H9 (cell line): ENCODE measurements at regions not wholly inside any gene's neighbourhood (a gene's known extent, or its start where the extent isn't known, plus 50 kb on each side); places are given as distances from the start of the nearest gene placed in this dataset.

Experiments used
- DNase-seq: peaks from one replicate; pipeline ENCODE4 v3.0.0-alpha.2; 2017
- H2AFZ ChIP-seq: one replicate; pipeline ENCODE4 v1.6.1; 2013; ENCODE audit warnings: mild to moderate bottlenecking, low read length, control low read depth, moderate library complexity
- H2AK5ac ChIP-seq: 2 replicates; pipeline ENCODE4 v1.6.1; 2013; ENCODE audit warnings: low read length, control low read depth, mixed read lengths; ENCODE audit not compliant: insufficient read length
- H2BK120ac ChIP-seq: one replicate; pipeline ENCODE4 v1.6.1; 2013; ENCODE audit warnings: low read depth, mild to moderate bottlenecking, low read length, control low read depth, inconsistent platforms; ENCODE audit not compliant: poor library complexity, severe bottlenecking
- H2BK12ac ChIP-seq: 2 replicates; pipeline ENCODE4 v1.6.1; 2013; ENCODE audit warnings: low read length, control low read depth, mixed read lengths, low read depth; ENCODE audit not compliant: insufficient read length
- H2BK15ac ChIP-seq: 2 replicates; pipeline ENCODE4 v1.6.1; 2013; ENCODE audit warnings: low read depth, low read length, control low read depth
- H2BK20ac ChIP-seq: one replicate; pipeline ENCODE4 v1.6.1; 2013; ENCODE audit warnings: low read depth, mild to moderate bottlenecking, low read length, control low read depth, inconsistent platforms; ENCODE audit not compliant: poor library complexity, severe bottlenecking
- H2BK5ac ChIP-seq: 2 replicates; pipeline ENCODE4 v1.6.1; 2013; ENCODE audit warnings: low read length, control low read depth, mixed read lengths; ENCODE audit not compliant: insufficient read length
- H3K14ac ChIP-seq: 2 replicates; pipeline ENCODE4 v1.6.1; 2013; ENCODE audit warnings: low read length, control low read depth; ENCODE audit not compliant: insufficient read depth
- H3K18ac ChIP-seq: 2 replicates; pipeline ENCODE4 v1.6.1; 2013; ENCODE audit warnings: low read depth, mild to moderate bottlenecking, mixed read lengths, low read length, control low read depth; ENCODE audit not compliant: insufficient read length
- H3K23ac ChIP-seq: 2 replicates; pipeline ENCODE4 v1.6.1; 2013; ENCODE audit warnings: low read length, control low read depth, mixed read lengths, low read depth; ENCODE audit not compliant: insufficient read length
- H3K23me2 ChIP-seq: 2 replicates; pipeline ENCODE4 v1.6.1; 2013; ENCODE audit warnings: low read depth, mild to moderate bottlenecking, mixed read lengths, low read length, control low read depth; ENCODE audit not compliant: insufficient read length, poor library complexity, severe bottlenecking
- H3K27ac ChIP-seq: 2 replicates; pipeline ENCODE4 v1.5.1; 2013; ENCODE audit warnings: low read length, control low read depth, mixed read lengths, low read depth; ENCODE audit not compliant: insufficient read length
- H3K27me3 ChIP-seq: 2 replicates; pipeline ENCODE4 v1.6.1; 2013; ENCODE audit warnings: low read length, control low read depth, inconsistent platforms; ENCODE audit not compliant: insufficient read depth
- H3K4ac ChIP-seq: 2 replicates; pipeline ENCODE4 v1.6.1; 2013; ENCODE audit warnings: low read depth, mild to moderate bottlenecking, control low read depth, inconsistent platforms, low read length, moderate library complexity
- H3K4me1 ChIP-seq: 2 replicates; pipeline ENCODE4 v1.6.1; 2013; ENCODE audit warnings: low read length, control low read depth, inconsistent platforms; ENCODE audit not compliant: insufficient read depth
- H3K4me2 ChIP-seq: 2 replicates; pipeline ENCODE4 v1.6.1; 2013; ENCODE audit warnings: low read length, control low read depth, mixed read lengths; ENCODE audit not compliant: insufficient read length, insufficient read depth
- H3K56ac ChIP-seq: 2 replicates; pipeline ENCODE4 v1.6.1; 2013; ENCODE audit warnings: low read depth, mild to moderate bottlenecking, mixed read lengths, low read length, control low read depth; ENCODE audit not compliant: insufficient read length
- H3K79me1 ChIP-seq: 2 replicates; pipeline ENCODE4 v1.6.1; 2013; ENCODE audit warnings: low read depth, mild to moderate bottlenecking, moderate library complexity, low read length, control low read depth, inconsistent platforms; ENCODE audit not compliant: insufficient read depth, poor library complexity, severe bottlenecking
- H3K79me2 ChIP-seq: 2 replicates; pipeline ENCODE4 v1.6.1; 2013; ENCODE audit warnings: low read length, control low read depth, inconsistent platforms; ENCODE audit not compliant: insufficient read depth
- H3K9ac ChIP-seq: 2 replicates; pipeline ENCODE4 v1.6.1; 2013; ENCODE audit warnings: low read length, control low read depth, mixed read lengths; ENCODE audit not compliant: insufficient read length; ENCODE audit errors: extremely low read depth
- H3K9me3 ChIP-seq: one replicate; pipeline ENCODE4 v1.6.1; 2013; ENCODE audit warnings: low read depth, low read length, inconsistent platforms; ENCODE audit not compliant: control insufficient read depth
- H3T11ph ChIP-seq: one replicate; pipeline ENCODE4 v1.6.1; 2013; ENCODE audit warnings: mild to moderate bottlenecking, low read length, control low read depth, inconsistent platforms
- H4K20me1 ChIP-seq: one replicate; pipeline ENCODE4 v1.6.1; 2013; ENCODE audit not compliant: control insufficient read depth, insufficient read length, insufficient read depth
- H4K5ac ChIP-seq: 2 replicates; pipeline ENCODE4 v1.6.1; 2013; ENCODE audit warnings: low read depth, mild to moderate bottlenecking, mixed read lengths, low read length, control low read depth; ENCODE audit not compliant: insufficient read length
- H4K8ac ChIP-seq: replicated peaks from 2 replicates; pipeline ENCODE4 v1.6.1; 2013; ENCODE audit warnings: low read length, control low read depth, mixed read lengths, low read depth; ENCODE audit not compliant: insufficient read length
- H4K91ac ChIP-seq: 2 replicates; pipeline ENCODE4 v1.6.1; 2013; ENCODE audit warnings: low read depth, mild to moderate bottlenecking, moderate library complexity, mixed read lengths, low read length, control low read depth; ENCODE audit not compliant: insufficient read length
- H3K27ac Mint-ChIP-seq, 3 experiments: 2 replicates in 2 of 3; 3 replicates in 1 of 3; pipeline ENCODE4 v1.8.0; 2020 to 2021; ENCODE audit warnings: mixed read lengths in 3 of 3, mild to moderate bottlenecking in 1 of 3, moderate library complexity in 1 of 3
- H3K27me3 Mint-ChIP-seq: 2 replicates; pipeline ENCODE4 v1.8.0; 2021; ENCODE audit warnings: low read depth, mild to moderate bottlenecking, moderate library complexity, mixed read lengths
- H3K36me3 Mint-ChIP-seq, 3 experiments: 2 replicates in 2 of 3; 3 replicates in 1 of 3; pipeline ENCODE4 v1.8.0; 2020 to 2021; ENCODE audit warnings: low read depth in 3 of 3, mixed read lengths in 3 of 3; ENCODE audit not compliant: insufficient read depth in 1 of 3
- H3K4me1 Mint-ChIP-seq, 2 experiments: 2 replicates each; pipeline ENCODE4 v1.8.0; 2020; ENCODE audit warnings: mixed read lengths in 2 of 2
- H3K4me3 Mint-ChIP-seq, 2 experiments: 2 replicates in 1 of 2; 3 replicates in 1 of 2; pipeline ENCODE4 v1.8.0; 2020 to 2021; ENCODE audit warnings: mild to moderate bottlenecking in 2 of 2, mixed read lengths in 2 of 2, moderate library complexity in 1 of 2
- H3K9me3 Mint-ChIP-seq, 2 experiments: 2 replicates in 1 of 2; 3 replicates in 1 of 2; pipeline ENCODE4 v1.8.0; 2020; ENCODE audit warnings: mild to moderate bottlenecking in 2 of 2, mixed read lengths in 2 of 2, moderate library complexity in 1 of 2
- CTCF ChIP-seq: fragments of 200-600 bp; sonication (generic); conservative IDR thresholded peaks from 3 replicates; pipeline ENCODE4 v1.8.0; 2021; ENCODE audit warnings: antibody characterized with exemption, mild to moderate bottlenecking
- WGBS: extraction: QIAGEN DNeasy Blood & Tissue Kit; methylation state at CpG from one replicate; pipeline ENCODE4 v1.1.7; 2013; ENCODE audit warnings: missing lambda C conversion rate, low lambda C conversion rate, mixed read lengths; ENCODE audit not compliant: insufficient read length; ENCODE audit errors: extremely low coverage; 5-methylcytosine and 5-hydroxymethylcytosine counted together

GRCh38 chr13:37443538-37443937 is 155.0 kb downstream of the POSTN start:
- Histone ChIP-seq H2BK20ac (no peak overlapping the region), H3K4me2 (no peak overlapping the region), H3K9ac (no peak overlapping the region), H3K4ac (no peak overlapping the region), H3K14ac (no peak overlapping the region), H4K20me1 (no peaks in the 10 kb centered on the region), H2BK5ac (no peak overlapping the region), H2BK15ac (no peak overlapping the region; the same call in 1 of the 2 replicates), H4K5ac (no peak overlapping the region), H3K27me3 (no peaks in the 10 kb centered on the region), H3K27ac (no peak overlapping the region), H4K91ac (no peak overlapping the region), H3K23ac (no peak overlapping the region), H3K4me1 (no peaks in the 10 kb centered on the region), H3K79me1 (no peaks in the 10 kb centered on the region), H3T11ph (no peak overlapping the region), H3K18ac (no peak overlapping the region), H3K9me3 (no peaks in the 10 kb centered on the region), H3K23me2 (no peaks in the 10 kb centered on the region), H3K56ac (no peak overlapping the region), H2BK12ac (no peak overlapping the region), H2AK5ac (no peak overlapping the region), H3K79me2 (no peaks in the 10 kb centered on the region), H2BK120ac (no peak overlapping the region), H2AFZ (no peak overlapping the region), H4K8ac (no peak overlapping the region)
- H3K4me3 Mint-ChIP-seq, result no peak overlapping the region
- no CpG with 5 or more reads among the region's 1 CpG for WGBS
- H3K27me3 Mint-ChIP-seq, result no peaks in the 10 kb centered on the region
- no peak overlapping the region for H3K27ac Mint-ChIP-seq
- H3K9me3 Mint-ChIP-seq, result peaks cover 0 to 4% of the 10 kb centered on the region in 2 experiments; a peak in 2 of 5 replicates
- H3K4me1 Mint-ChIP-seq, result no peaks in the 10 kb centered on the region
- no peak for DNase-seq
- TF ChIP-seq CTCF, result no peak
- H3K36me3 Mint-ChIP-seq, result peaks cover 0 to 5% (median 0%) of the 10 kb centered on the region in 3 experiments; a peak in 2 of 7 replicates
